ENCODE measurements at regions not wholly inside any gene's neighbourhood (a gene's known extent, or its start where the extent isn't known, plus 50 kb on each side); places are given as distances from the start of the nearest gene placed in this dataset.
A peak's percentile ranks its signal among the peaks of the same experiment; 100 is the strongest.

- Histone ChIP-seq H3K4me1 (ENCODE audit: control extremely low read depth in 1 of 4, control insufficient read depth in 4 of 4, insufficient read depth in 4 of 4, low read length in 3 of 4) (no peaks in the 10 kb centered on the region), H3K27ac (ENCODE audit: insufficient read depth in 1 of 2, low read depth in 1 of 2, low read length in 2 of 2, poor library complexity in 1 of 2, severe bottlenecking in 2 of 2) (no peak overlapping the region), H3K9me3 (ENCODE audit: control extremely low read depth in 1 of 5, control insufficient read depth in 4 of 5, insufficient read depth in 2 of 5, low read depth in 1 of 5, low read length in 4 of 5) (no peaks in the 10 kb centered on the region), H3K4me3 (ENCODE audit: control insufficient read depth in 1 of 7, extremely low read depth in 1 of 7, insufficient read depth in 4 of 7, low read depth in 2 of 7, low read length in 6 of 7) (no peak overlapping the region), H3K27me3 (replicated peaks in 2 of 5; ENCODE audit: control insufficient read depth in 4 of 5, insufficient read depth in 5 of 5, low read length in 4 of 5) (no peaks in the 10 kb centered on the region), H3K36me3 (ENCODE audit: control insufficient read depth in 4 of 4, insufficient read depth in 4 of 4, low read length in 3 of 4) (no peaks in the 10 kb centered on the region)
- CTCF ChIA-PET, result no interaction called here
- POLR2A ChIA-PET, result no interaction called here
- no CpG with 5 or more reads among the region's 2 CpGs for WGBS (ENCODE audit: insufficient coverage)
- no peak for DNase-seq
Measured at GRCh38 chr9:12133416-12133815, 559.8 kb upstream of the TYRP1 start.

DNA sequence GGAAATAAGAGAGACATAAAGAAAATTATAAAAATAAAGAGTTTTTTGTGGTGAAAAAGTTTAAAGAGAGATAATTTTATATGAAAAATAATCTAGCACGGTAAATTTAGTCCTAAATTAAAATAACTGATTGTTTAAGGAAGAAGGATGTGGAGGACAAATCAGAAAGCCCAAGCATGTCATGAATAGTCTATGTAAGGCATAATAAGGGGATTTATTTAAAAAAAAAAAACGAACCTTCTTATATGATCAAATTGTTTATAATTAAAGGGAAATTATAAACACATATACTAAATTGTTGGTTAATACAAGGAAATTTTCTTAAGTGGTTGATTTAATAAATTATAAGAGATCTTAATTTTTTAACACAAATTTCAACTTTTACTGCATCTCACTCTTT, 551.8 kb upstream of the TYRP1 start:
- no peaks in the 10 kb centered on the region for H3K36me3 ChIP-seq (ENCODE audit: control insufficient read depth in 4 of 4, insufficient read depth in 4 of 4, low read length in 3 of 4)
- no peak overlapping the region for H3K4me3 ChIP-seq (ENCODE audit: control insufficient read depth in 1 of 7, extremely low read depth in 1 of 7, insufficient read depth in 4 of 7, low read depth in 2 of 7, low read length in 6 of 7)
- no peak overlapping the region for H3K27ac ChIP-seq (ENCODE audit: insufficient read depth in 1 of 2, low read depth in 1 of 2, low read length in 2 of 2, poor library complexity in 1 of 2, severe bottlenecking in 2 of 2)
- H3K9me3 ChIP-seq (ENCODE audit: control extremely low read depth in 1 of 5, control insufficient read depth in 4 of 5, insufficient read depth in 2 of 5, low read depth in 1 of 5, low read length in 4 of 5), result peaks cover 0 to 6% (median 0%) of the 10 kb centered on the region in 5 experiments
- ChIA-PET POLR2A (no interaction called here), CTCF (no interaction called here)
- H3K4me1 ChIP-seq (ENCODE audit: control extremely low read depth in 1 of 4, control insufficient read depth in 4 of 4, insufficient read depth in 4 of 4, low read length in 3 of 4), result no peaks in the 10 kb centered on the region
- 100% methylated on average over 1 of the region's 2 CpGs for WGBS (ENCODE audit: insufficient coverage)
- no peaks in the 10 kb centered on the region for H3K27me3 ChIP-seq (replicated peaks in 2 of 5; ENCODE audit: control insufficient read depth in 4 of 5, insufficient read depth in 5 of 5, low read length in 4 of 5)
- DNase-seq, result no peak

- Histone ChIP-seq H3K9me3 (ENCODE audit: control extremely low read depth in 1 of 5, control insufficient read depth in 4 of 5, insufficient read depth in 2 of 5, low read depth in 1 of 5, low read length in 4 of 5) (no peaks in the 10 kb centered on the region), H3K27me3 (replicated peaks in 2 of 5; ENCODE audit: control insufficient read depth in 4 of 5, insufficient read depth in 5 of 5, low read length in 4 of 5) (no peaks in the 10 kb centered on the region), H3K27ac (ENCODE audit: insufficient read depth in 1 of 2, low read depth in 1 of 2, low read length in 2 of 2, poor library complexity in 1 of 2, severe bottlenecking in 2 of 2) (no peak overlapping the region), H3K36me3 (ENCODE audit: control insufficient read depth in 4 of 4, insufficient read depth in 4 of 4, low read length in 3 of 4) (no peaks in the 10 kb centered on the region), H3K4me1 (ENCODE audit: control extremely low read depth in 1 of 4, control insufficient read depth in 4 of 4, insufficient read depth in 4 of 4, low read length in 3 of 4) (no peaks in the 10 kb centered on the region), H3K4me3 (ENCODE audit: control insufficient read depth in 1 of 7, extremely low read depth in 1 of 7, insufficient read depth in 4 of 7, low read depth in 2 of 7, low read length in 6 of 7) (no peak overlapping the region)
- 67% methylated on average over 1 of the region's 4 CpGs for WGBS (ENCODE audit: insufficient coverage)
- CTCF ChIA-PET, result no interaction called here
- POLR2A ChIA-PET, result no interaction called here
- DNase-seq, result no peak
Measured at GRCh38 chr9:12155401-12156134, 537.6 kb upstream of the TYRP1 start.

DNA sequence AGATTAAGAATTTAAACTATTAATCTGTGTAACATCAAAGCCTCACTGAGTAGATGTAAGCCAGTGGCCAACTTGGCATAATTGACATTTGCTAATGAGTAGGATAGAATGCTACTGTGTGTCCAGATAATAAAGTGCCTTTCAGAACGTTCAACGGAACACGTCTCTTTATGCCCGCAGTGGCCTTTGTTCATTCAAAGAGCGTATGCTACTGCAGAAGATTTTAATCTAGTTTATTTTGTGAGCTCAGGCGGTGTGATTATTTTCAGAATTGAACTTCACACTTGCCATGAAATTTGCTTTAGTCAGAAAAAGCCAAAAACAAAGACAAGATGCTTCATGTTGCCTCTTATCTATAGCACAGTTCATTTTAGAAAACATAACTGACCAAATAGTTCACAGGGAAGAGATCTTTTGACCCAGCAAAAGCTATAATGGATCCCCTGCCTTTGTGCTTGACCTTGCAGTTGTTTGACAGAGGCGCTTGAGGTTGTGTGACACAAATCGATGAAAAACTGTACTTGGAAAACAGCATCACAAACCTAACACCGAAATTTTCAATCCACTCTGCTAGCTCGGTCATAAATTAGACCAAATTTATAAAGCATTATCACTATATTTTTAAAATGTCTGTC, 530.9 kb upstream of the TYRP1 start:
- DNase-seq, result no peak
- H3K9me3 ChIP-seq (ENCODE audit: control extremely low read depth in 1 of 5, control insufficient read depth in 4 of 5, insufficient read depth in 2 of 5, low read depth in 1 of 5, low read length in 4 of 5), result no peaks in the 10 kb centered on the region
- no peaks in the 10 kb centered on the region for H3K36me3 ChIP-seq (ENCODE audit: control insufficient read depth in 4 of 4, insufficient read depth in 4 of 4, low read length in 3 of 4)
- H3K27ac ChIP-seq (ENCODE audit: insufficient read depth in 1 of 2, low read depth in 1 of 2, low read length in 2 of 2, poor library complexity in 1 of 2, severe bottlenecking in 2 of 2), result no peak overlapping the region
- H3K27me3 ChIP-seq (replicated peaks in 2 of 5; ENCODE audit: control insufficient read depth in 4 of 5, insufficient read depth in 5 of 5, low read length in 4 of 5), result no peaks in the 10 kb centered on the region
- H3K4me3 ChIP-seq (ENCODE audit: control insufficient read depth in 1 of 7, extremely low read depth in 1 of 7, insufficient read depth in 4 of 7, low read depth in 2 of 7, low read length in 6 of 7), result no peak overlapping the region
- POLR2A ChIA-PET, result no interaction called here
- H3K4me1 ChIP-seq (ENCODE audit: control extremely low read depth in 1 of 4, control insufficient read depth in 4 of 4, insufficient read depth in 4 of 4, low read length in 3 of 4), result no peaks in the 10 kb centered on the region
- 92% methylated on average over 7 of the region's 10 CpGs for WGBS (ENCODE audit: insufficient coverage)
- CTCF ChIA-PET, result no interaction called here

GRCh38 chr9:12163723-12164458, 529.3 kb upstream of the TYRP1 start:
- H3K27me3 ChIP-seq (replicated peaks in 2 of 5; ENCODE audit: control insufficient read depth in 4 of 5, insufficient read depth in 5 of 5, low read length in 4 of 5), result no peaks in the 10 kb centered on the region
- CTCF ChIA-PET, result no interaction called here
- H3K9me3 ChIP-seq (ENCODE audit: control extremely low read depth in 1 of 5, control insufficient read depth in 4 of 5, insufficient read depth in 2 of 5, low read depth in 1 of 5, low read length in 4 of 5), result no peaks in the 10 kb centered on the region
- H3K36me3 ChIP-seq (ENCODE audit: control insufficient read depth in 4 of 4, insufficient read depth in 4 of 4, low read length in 3 of 4), result no peaks in the 10 kb centered on the region
- no peak for DNase-seq
- no peaks in the 10 kb centered on the region for H3K4me1 ChIP-seq (ENCODE audit: control extremely low read depth in 1 of 4, control insufficient read depth in 4 of 4, insufficient read depth in 4 of 4, low read length in 3 of 4)
- H3K27ac ChIP-seq (ENCODE audit: insufficient read depth in 1 of 2, low read depth in 1 of 2, low read length in 2 of 2, poor library complexity in 1 of 2, severe bottlenecking in 2 of 2), result no peak overlapping the region
- POLR2A ChIA-PET, result no interaction called here
- no CpG with 5 or more reads among the region's 3 CpGs for WGBS (ENCODE audit: insufficient coverage)
- H3K4me3 ChIP-seq (ENCODE audit: control insufficient read depth in 1 of 7, extremely low read depth in 1 of 7, insufficient read depth in 4 of 7, low read depth in 2 of 7, low read length in 6 of 7), result no peak overlapping the region

DNA sequence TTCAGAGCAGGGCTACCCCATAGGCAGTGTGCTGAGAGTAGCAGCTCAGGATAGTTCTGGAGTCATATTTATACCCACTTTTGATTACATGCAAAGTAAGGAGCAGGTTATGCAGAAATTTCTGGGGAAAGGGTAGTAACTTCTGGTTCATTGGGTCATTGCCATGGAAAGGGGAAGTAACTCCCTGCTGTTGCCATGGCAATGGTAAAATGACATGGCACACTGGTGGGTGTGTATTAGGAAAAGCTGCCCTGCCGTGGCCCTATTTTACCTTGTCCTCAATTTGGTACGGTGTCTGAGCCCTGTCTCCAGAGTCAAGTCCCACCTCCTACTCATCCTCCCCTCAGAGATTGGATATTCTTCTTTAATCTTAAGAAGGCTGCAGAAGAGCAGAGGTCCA, 526.7 kb upstream of the TYRP1 start:
- H3K27ac ChIP-seq (ENCODE audit: insufficient read depth in 1 of 2, low read depth in 1 of 2, low read length in 2 of 2, poor library complexity in 1 of 2, severe bottlenecking in 2 of 2), result no peak overlapping the region
- H3K36me3 ChIP-seq (ENCODE audit: control insufficient read depth in 4 of 4, insufficient read depth in 4 of 4, low read length in 3 of 4), result no peaks in the 10 kb centered on the region
- 0% methylated on average over 1 of the region's 2 CpGs for WGBS (ENCODE audit: insufficient coverage)
- ChIA-PET CTCF (no interaction called here), POLR2A (no interaction called here)
- no peak overlapping the region for H3K4me3 ChIP-seq (ENCODE audit: control insufficient read depth in 1 of 7, extremely low read depth in 1 of 7, insufficient read depth in 4 of 7, low read depth in 2 of 7, low read length in 6 of 7)
- peaks cover 0 to 1% (median 0%) of the 10 kb centered on the region in 5 experiments for H3K9me3 ChIP-seq (ENCODE audit: control extremely low read depth in 1 of 5, control insufficient read depth in 4 of 5, insufficient read depth in 2 of 5, low read depth in 1 of 5, low read length in 4 of 5)
- H3K4me1 ChIP-seq (ENCODE audit: control extremely low read depth in 1 of 4, control insufficient read depth in 4 of 4, insufficient read depth in 4 of 4, low read length in 3 of 4), result no peaks in the 10 kb centered on the region
- H3K27me3 ChIP-seq (replicated peaks in 2 of 5; ENCODE audit: control insufficient read depth in 4 of 5, insufficient read depth in 5 of 5, low read length in 4 of 5), result no peaks in the 10 kb centered on the region
- DNase-seq, result peak in 2 of 3 donors; percentile 12 to 19

DNA sequence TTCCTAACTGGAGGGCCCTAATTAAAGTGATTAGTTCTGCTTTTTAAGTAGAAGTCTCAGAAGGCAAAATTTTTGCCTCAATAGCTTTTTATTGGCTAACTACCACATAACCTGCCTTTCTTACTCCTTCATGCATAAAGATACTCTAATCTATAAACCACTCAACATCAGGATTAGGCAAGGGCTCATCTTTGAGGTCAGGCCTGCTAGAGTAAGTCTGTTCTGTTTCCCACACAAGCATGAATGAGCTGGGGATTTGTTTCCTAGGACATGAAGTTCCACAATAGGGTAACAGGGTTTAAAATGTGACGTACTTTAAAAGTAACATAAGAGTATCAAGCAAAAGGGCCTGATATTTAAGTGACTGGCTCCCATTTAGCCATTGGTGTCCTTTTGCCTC, 522.7 kb upstream of the TYRP1 start:
- no peaks in the 10 kb centered on the region for H3K4me1 ChIP-seq (ENCODE audit: control extremely low read depth in 1 of 4, control insufficient read depth in 4 of 4, insufficient read depth in 4 of 4, low read length in 3 of 4)
- no peak overlapping the region for H3K4me3 ChIP-seq (ENCODE audit: control insufficient read depth in 1 of 7, extremely low read depth in 1 of 7, insufficient read depth in 4 of 7, low read depth in 2 of 7, low read length in 6 of 7)
- ChIA-PET CTCF (no interaction called here), POLR2A (no interaction called here)
- no peaks in the 10 kb centered on the region for H3K36me3 ChIP-seq (ENCODE audit: control insufficient read depth in 4 of 4, insufficient read depth in 4 of 4, low read length in 3 of 4)
- no peak for DNase-seq
- peaks cover 0 to 1% (median 0%) of the 10 kb centered on the region in 5 experiments for H3K9me3 ChIP-seq (ENCODE audit: control extremely low read depth in 1 of 5, control insufficient read depth in 4 of 5, insufficient read depth in 2 of 5, low read depth in 1 of 5, low read length in 4 of 5)
- H3K27ac ChIP-seq (ENCODE audit: insufficient read depth in 1 of 2, low read depth in 1 of 2, low read length in 2 of 2, poor library complexity in 1 of 2, severe bottlenecking in 2 of 2), result no peak overlapping the region
- 100% methylated on average over 1 of the region's 1 CpG for WGBS (ENCODE audit: insufficient coverage)
- no peaks in the 10 kb centered on the region for H3K27me3 ChIP-seq (replicated peaks in 2 of 5; ENCODE audit: control insufficient read depth in 4 of 5, insufficient read depth in 5 of 5, low read length in 4 of 5)
